ENCODE measurements at regions not wholly inside any gene's neighbourhood (a gene's known extent, or its start where the extent isn't known, plus 50 kb on each side); places are given as distances from the start of the nearest gene placed in this dataset.
A peak's percentile ranks its signal among the peaks of the same experiment; 100 is the strongest.

DNA sequence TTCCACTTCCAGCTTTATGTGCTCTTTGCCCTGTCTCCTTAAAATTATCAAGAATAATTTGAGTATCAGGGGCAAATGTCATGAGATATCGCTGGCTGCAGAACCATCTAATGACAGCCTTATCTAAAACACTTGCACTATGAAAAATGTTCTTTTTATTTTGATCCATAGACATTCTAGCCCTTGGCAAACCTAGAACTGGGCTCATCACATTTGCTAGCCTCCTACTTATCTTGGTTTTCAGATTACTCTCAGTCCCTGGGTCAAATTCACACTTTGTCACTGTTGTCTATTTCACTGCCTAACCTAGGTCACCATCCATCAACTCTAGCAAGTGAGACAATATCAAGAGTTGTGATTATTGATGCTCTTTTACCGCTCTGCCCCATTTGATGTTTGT is 59.9 kb upstream of the IPO9 start:
- Histone ChIP-seq H3K27ac (ENCODE audit: low read depth in 1 of 2, low read length in 2 of 2) (no peak overlapping the region), H3K4me1 (ENCODE audit: control insufficient read depth in 4 of 4, insufficient read depth in 4 of 4, low read length in 3 of 4) (no peaks in the 10 kb centered on the region), H3K4me3 (ENCODE audit: low read depth in 1 of 3, low read length in 3 of 3) (no peak overlapping the region), H3K9me3 (ENCODE audit: control insufficient read depth in 4 of 4, low read length in 3 of 4) (peaks cover 0 to 8% (median under 1%) of the 10 kb centered on the region in 4 donors), H3K9ac (ENCODE audit: low read depth in 1 of 2, low read length in 2 of 2) (no peak overlapping the region), H3K36me3 (ENCODE audit: control insufficient read depth in 4 of 4, insufficient read depth in 3 of 4, low read depth in 1 of 4, low read length in 3 of 4) (no peaks in the 10 kb centered on the region), H3K27me3 (ENCODE audit: control insufficient read depth in 4 of 4, insufficient read depth in 4 of 4, low read length in 3 of 4) (no peaks in the 10 kb centered on the region)
- WGBS: 83% methylated on average over 2 of the region's 2 CpGs
- TF ChIP-seq JUND (IDR thresholded peaks at IDR 0.05) (no peak), NR2F2 (IDR thresholded peaks at IDR 0.05) (peak; percentile 51)
- no peak for DNase-seq (ENCODE audit: low spot score)

GRCh38 chr1:201769966-201770365 is 59.0 kb upstream of the IPO9 start:
- no peak overlapping the region for H3K9ac ChIP-seq (ENCODE audit: low read depth in 1 of 2, low read length in 2 of 2)
- H3K36me3 ChIP-seq (ENCODE audit: control insufficient read depth in 4 of 4, insufficient read depth in 3 of 4, low read depth in 1 of 4, low read length in 3 of 4): no peaks in the 10 kb centered on the region
- DNase-seq (ENCODE audit: low spot score): no peak
- no peak overlapping the region for H3K4me3 ChIP-seq (ENCODE audit: low read depth in 1 of 3, low read length in 3 of 3)
- no peaks in the 10 kb centered on the region for H3K27me3 ChIP-seq (ENCODE audit: control insufficient read depth in 4 of 4, insufficient read depth in 4 of 4, low read length in 3 of 4)
- WGBS: 64% methylated on average over 3 of the region's 3 CpGs
- TF ChIP-seq HNF4A (conservative IDR thresholded peaks at IDR 0.05) (no peak), RAD21 (IDR thresholded peaks at IDR 0.05) (no peak), FOXA2 (IDR thresholded peaks at IDR 0.05) (no peak), GABPA (IDR thresholded peaks at IDR 0.05 in 1 of 2, conservative IDR thresholded peaks at IDR 0.05 in 1 of 2) (no peak), HNF4G (IDR thresholded peaks at IDR 0.05) (no peak), TAF1 (conservative IDR thresholded peaks at IDR 0.05) (no peak), YY1 (IDR thresholded peaks at IDR 0.05) (no peak), SP1 (IDR thresholded peaks at IDR 0.05) (no peak)
- TF ChIP-seq, protein P1, sequence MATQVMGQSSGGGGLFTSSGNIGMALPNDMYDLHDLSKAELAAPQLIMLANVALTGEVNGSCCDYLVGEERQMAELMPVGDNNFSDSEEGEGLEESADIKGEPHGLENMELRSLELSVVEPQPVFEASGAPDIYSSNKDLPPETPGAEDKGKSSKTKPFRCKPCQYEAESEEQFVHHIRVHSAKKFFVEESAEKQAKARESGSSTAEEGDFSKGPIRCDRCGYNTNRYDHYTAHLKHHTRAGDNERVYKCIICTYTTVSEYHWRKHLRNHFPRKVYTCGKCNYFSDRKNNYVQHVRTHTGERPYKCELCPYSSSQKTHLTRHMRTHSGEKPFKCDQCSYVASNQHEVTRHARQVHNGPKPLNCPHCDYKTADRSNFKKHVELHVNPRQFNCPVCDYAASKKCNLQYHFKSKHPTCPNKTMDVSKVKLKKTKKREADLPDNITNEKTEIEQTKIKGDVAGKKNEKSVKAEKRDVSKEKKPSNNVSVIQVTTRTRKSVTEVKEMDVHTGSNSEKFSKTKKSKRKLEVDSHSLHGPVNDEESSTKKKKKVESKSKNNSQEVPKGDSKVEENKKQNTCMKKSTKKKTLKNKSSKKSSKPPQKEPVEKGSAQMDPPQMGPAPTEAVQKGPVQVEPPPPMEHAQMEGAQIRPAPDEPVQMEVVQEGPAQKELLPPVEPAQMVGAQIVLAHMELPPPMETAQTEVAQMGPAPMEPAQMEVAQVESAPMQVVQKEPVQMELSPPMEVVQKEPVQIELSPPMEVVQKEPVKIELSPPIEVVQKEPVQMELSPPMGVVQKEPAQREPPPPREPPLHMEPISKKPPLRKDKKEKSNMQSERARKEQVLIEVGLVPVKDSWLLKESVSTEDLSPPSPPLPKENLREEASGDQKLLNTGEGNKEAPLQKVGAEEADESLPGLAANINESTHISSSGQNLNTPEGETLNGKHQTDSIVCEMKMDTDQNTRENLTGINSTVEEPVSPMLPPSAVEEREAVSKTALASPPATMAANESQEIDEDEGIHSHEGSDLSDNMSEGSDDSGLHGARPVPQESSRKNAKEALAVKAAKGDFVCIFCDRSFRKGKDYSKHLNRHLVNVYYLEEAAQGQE (IDR thresholded peaks at IDR 0.05): no peak
- TF ChIP-seq, protein P2, sequence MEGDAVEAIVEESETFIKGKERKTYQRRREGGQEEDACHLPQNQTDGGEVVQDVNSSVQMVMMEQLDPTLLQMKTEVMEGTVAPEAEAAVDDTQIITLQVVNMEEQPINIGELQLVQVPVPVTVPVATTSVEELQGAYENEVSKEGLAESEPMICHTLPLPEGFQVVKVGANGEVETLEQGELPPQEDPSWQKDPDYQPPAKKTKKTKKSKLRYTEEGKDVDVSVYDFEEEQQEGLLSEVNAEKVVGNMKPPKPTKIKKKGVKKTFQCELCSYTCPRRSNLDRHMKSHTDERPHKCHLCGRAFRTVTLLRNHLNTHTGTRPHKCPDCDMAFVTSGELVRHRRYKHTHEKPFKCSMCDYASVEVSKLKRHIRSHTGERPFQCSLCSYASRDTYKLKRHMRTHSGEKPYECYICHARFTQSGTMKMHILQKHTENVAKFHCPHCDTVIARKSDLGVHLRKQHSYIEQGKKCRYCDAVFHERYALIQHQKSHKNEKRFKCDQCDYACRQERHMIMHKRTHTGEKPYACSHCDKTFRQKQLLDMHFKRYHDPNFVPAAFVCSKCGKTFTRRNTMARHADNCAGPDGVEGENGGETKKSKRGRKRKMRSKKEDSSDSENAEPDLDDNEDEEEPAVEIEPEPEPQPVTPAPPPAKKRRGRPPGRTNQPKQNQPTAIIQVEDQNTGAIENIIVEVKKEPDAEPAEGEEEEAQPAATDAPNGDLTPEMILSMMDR (IDR thresholded peaks at IDR 0.05; ENCODE audit: low read depth, low read length, missing input control): no peak
- no peak overlapping the region for H3K27ac ChIP-seq (ENCODE audit: low read depth in 1 of 2, low read length in 2 of 2)
- peaks cover 0 to 8% (median under 1%) of the 10 kb centered on the region in 4 donors for H3K9me3 ChIP-seq (ENCODE audit: control insufficient read depth in 4 of 4, low read length in 3 of 4)
- no peaks in the 10 kb centered on the region for H3K4me1 ChIP-seq (ENCODE audit: control insufficient read depth in 4 of 4, insufficient read depth in 4 of 4, low read length in 3 of 4)

GRCh38 chr1:201771466-201771865 is 57.5 kb upstream of the IPO9 start:
- no peaks in the 10 kb centered on the region for H3K27me3 ChIP-seq (ENCODE audit: control insufficient read depth in 4 of 4, insufficient read depth in 4 of 4, low read length in 3 of 4)
- H3K27ac ChIP-seq (ENCODE audit: low read depth in 1 of 2, low read length in 2 of 2): no peak overlapping the region
- DNase-seq (ENCODE audit: low spot score): no peak
- H3K4me1 ChIP-seq (ENCODE audit: control insufficient read depth in 4 of 4, insufficient read depth in 4 of 4, low read length in 3 of 4): no peaks in the 10 kb centered on the region
- H3K36me3 ChIP-seq (ENCODE audit: control insufficient read depth in 4 of 4, insufficient read depth in 3 of 4, low read depth in 1 of 4, low read length in 3 of 4): no peaks in the 10 kb centered on the region
- H3K9ac ChIP-seq (ENCODE audit: low read depth in 1 of 2, low read length in 2 of 2): no peak overlapping the region
- no peak overlapping the region for H3K4me3 ChIP-seq (ENCODE audit: low read depth in 1 of 3, low read length in 3 of 3)
- peaks cover 0 to 8% (median under 1%) of the 10 kb centered on the region in 4 donors for H3K9me3 ChIP-seq (ENCODE audit: control insufficient read depth in 4 of 4, low read length in 3 of 4)
- WGBS: 81% methylated on average over 2 of the region's 2 CpGs
- TF ChIP-seq JUND (IDR thresholded peaks at IDR 0.05) (no peak), GABPA (IDR thresholded peaks at IDR 0.05 in 1 of 2, conservative IDR thresholded peaks at IDR 0.05 in 1 of 2) (no peak), NR2F2 (IDR thresholded peaks at IDR 0.05) (no peak), HNF4G (IDR thresholded peaks at IDR 0.05) (no peak), ATF3 (IDR thresholded peaks at IDR 0.05) (no peak), HNF4A (conservative IDR thresholded peaks at IDR 0.05) (no peak), FOXA1 (IDR thresholded peaks at IDR 0.05) (no peak), RXRA (IDR thresholded peaks at IDR 0.05) (no peak), TAF1 (conservative IDR thresholded peaks at IDR 0.05) (no peak), SP1 (IDR thresholded peaks at IDR 0.05) (no peak)
- TF ChIP-seq, protein P2 (IDR thresholded peaks at IDR 0.05; ENCODE audit: low read depth, low read length, missing input control): no peak
- TF ChIP-seq, protein P3, sequence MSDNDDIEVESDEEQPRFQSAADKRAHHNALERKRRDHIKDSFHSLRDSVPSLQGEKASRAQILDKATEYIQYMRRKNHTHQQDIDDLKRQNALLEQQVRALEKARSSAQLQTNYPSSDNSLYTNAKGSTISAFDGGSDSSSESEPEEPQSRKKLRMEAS (IDR thresholded peaks at IDR 0.05): no peak
- TF ChIP-seq, protein P1 (IDR thresholded peaks at IDR 0.05): no peak

Measured in liver (tissue), 8 donors.